GM18867 (cell line): ENCODE measurements at regions not wholly inside any gene's neighbourhood (a gene's known extent, or its start where the extent isn't known, plus 50 kb on each side); places are given as distances from the start of the nearest gene placed in this dataset.
A peak's percentile ranks its signal among the peaks of the same experiment; 100 is the strongest.
"Not testable (repeated sequence)": the region's sequence is repeated elsewhere in the genome, so short reads cannot be mapped to it uniquely, and the experiment has no call there.

Source experiments
- ATAC-seq: cut with Tn5 transposase; IDR thresholded peaks from one replicate; pipeline ENCODE4 v1.9.1; 2021; ENCODE audit warnings: mild to moderate bottlenecking, moderate library complexity; ENCODE audit not compliant: unreplicated experiment

GRCh38 chr1:229856009-229856650, 210.9 kb upstream of the GALNT2 start:
- ATAC-seq, result peak; percentile 97

GRCh38 chr1:229857585-229857984, 209.5 kb upstream of the GALNT2 start:
- no peak for ATAC-seq

- no peak for ATAC-seq
These were observed 208.0 kb upstream of the GALNT2 start for GRCh38 chr1:229859026-229859425.

GRCh38 chr1:229860926-229861325, 206.1 kb upstream of the GALNT2 start:
- ATAC-seq, result no peak

- no peak for ATAC-seq
These were observed 204.8 kb upstream of the GALNT2 start for GRCh38 chr1:229862017-229862774.

- ATAC-seq, result no peak
These were observed 203.1 kb upstream of the GALNT2 start for GRCh38 chr1:229863651-229864545.

GRCh38 chr1:229864686-229865230, 202.3 kb upstream of the GALNT2 start:
- ATAC-seq, result no peak

- ATAC-seq, result not testable (repeated sequence)
These were observed 201.7 kb upstream of the GALNT2 start for GRCh38 chr1:229865321-229865720.

GRCh38 chr1:229867726-229868125, 199.3 kb upstream of the GALNT2 start:
- no peak for ATAC-seq

- no peak for ATAC-seq
These were observed 197.8 kb upstream of the GALNT2 start for GRCh38 chr1:229869240-229869639.

- ATAC-seq, result no peak
These were observed 197.4 kb upstream of the GALNT2 start for GRCh38 chr1:229869687-229870086.

- no peak for ATAC-seq
These were observed 196.7 kb upstream of the GALNT2 start for GRCh38 chr1:229870381-229870780.

- no peak for ATAC-seq
These were observed 195.9 kb upstream of the GALNT2 start for GRCh38 chr1:229871078-229871676.

GRCh38 chr1:229874136-229874535, 192.9 kb upstream of the GALNT2 start:
- no peak for ATAC-seq

- no peak for ATAC-seq
These were observed 192.4 kb upstream of the GALNT2 start for GRCh38 chr1:229874609-229875008.

- ATAC-seq, result no peak
These were observed 192.0 kb upstream of the GALNT2 start for GRCh38 chr1:229875086-229875485.

- no peak for ATAC-seq
These were observed 187.3 kb upstream of the GALNT2 start for GRCh38 chr1:229879746-229880145.

GRCh38 chr1:229880271-229881170, 186.5 kb upstream of the GALNT2 start:
- ATAC-seq, result no peak

GRCh38 chr1:229882621-229883020, 184.4 kb upstream of the GALNT2 start:
- no peak for ATAC-seq
